ENCODE measurements at regions not wholly inside any gene's neighbourhood (a gene's known extent, or its start where the extent isn't known, plus 50 kb on each side); places are given as distances from the start of the nearest gene placed in this dataset.

GRCh38 chr11:33978376-33978775, 73.2 kb upstream of the CAPRIN1 start:
- DNase-seq (ENCODE audit: extremely low read depth in 1 of 4, low spot score in 3 of 4) (no peak), FAIRE-seq (no peak), ATAC-seq (no peak)
- H3K9ac ChIP-seq (ENCODE audit: insufficient read depth in 1 of 2, low read depth in 2 of 2, low read length in 2 of 2), result no peak overlapping the region
- H3K9me1 ChIP-seq (ENCODE audit: control insufficient read depth, insufficient read depth, low read length), result no peaks in the 10 kb centered on the region
- POLR2A ChIA-PET, result interaction anchor here (1.4 kb wide), 1 partner anchor 115 kb away, joined by 3 read pairs; no protein-coding TSS in a partner anchor
- BruUV-seq (replicated peaks), result no TSS peak
- no peak overlapping the region for H3K27ac ChIP-seq (ENCODE audit: extremely low read depth, low read depth, low read length)
- H3K27me3 ChIP-seq (ENCODE audit: control insufficient read depth in 2 of 2, insufficient read depth in 2 of 2, low read length in 2 of 2), result no peaks in the 10 kb centered on the region
- H3K4me3 ChIP-seq, result no peak overlapping the region
- H2AFZ ChIP-seq (ENCODE audit: low read depth, low read length), result no peak overlapping the region
- H3K79me2 ChIP-seq (ENCODE audit: control insufficient read depth, insufficient read depth, low read length), result no peaks in the 10 kb centered on the region
- CTCF ChIA-PET (ENCODE audit: low intra/inter-chr PET ratio), result no interaction called here
- H3K9me3 ChIP-seq (replicated peaks; ENCODE audit: control insufficient read depth, insufficient read depth, low read depth, low read length), result no peaks in the 10 kb centered on the region
- TF ChIP-seq BRCA1 (IDR thresholded peaks at IDR 0.05) (no peak), BRCA1 (CRISPR knock-in tag; IDR thresholded peaks at IDR 0.05) (no peak), RNF2 (IDR thresholded peaks at IDR 0.05) (no peak)
- intact Hi-C loops (cut with micrococcal nuclease), result no loop called here
- H3K36me3 ChIP-seq (ENCODE audit: control insufficient read depth, insufficient read depth, low read length), result no peaks in the 10 kb centered on the region
- no peak overlapping the region for H3K4me2 ChIP-seq (ENCODE audit: insufficient read depth, low read length)
- WGBS (ENCODE audit: insufficient coverage, low coverage, missing lambda C conversion rate), result 22% methylated on average over 6 of the region's 6 CpGs
- H3K4me1 ChIP-seq (replicated peaks in 1 of 2; ENCODE audit: control insufficient read depth in 2 of 2, insufficient read depth in 2 of 2, low read length in 2 of 2), result no peaks in the 10 kb centered on the region; a peak in 1 of 5 replicates
- in situ Hi-C loops (cut with MboI), result no loop called here
- no peaks in the 10 kb centered on the region; the same call in 1 of the 2 replicates for H4K20me1 ChIP-seq (replicated peaks; ENCODE audit: control insufficient read depth, insufficient read depth, low read length)

GRCh38 chr11:33977676-33978075, 73.9 kb upstream of the CAPRIN1 start:
- no peaks in the 10 kb centered on the region; the same call in 1 of the 2 replicates for H4K20me1 ChIP-seq (replicated peaks; ENCODE audit: control insufficient read depth, insufficient read depth, low read length)
- no peak overlapping the region for H2AFZ ChIP-seq (ENCODE audit: low read depth, low read length)
- H3K4me1 ChIP-seq (replicated peaks in 1 of 2; ENCODE audit: control insufficient read depth in 2 of 2, insufficient read depth in 2 of 2, low read length in 2 of 2), result no peaks in the 10 kb centered on the region; a peak in 1 of 5 replicates
- WGBS (ENCODE audit: insufficient coverage, low coverage, missing lambda C conversion rate), result 89% methylated on average over 4 of the region's 4 CpGs
- H3K9me1 ChIP-seq (ENCODE audit: control insufficient read depth, insufficient read depth, low read length), result no peaks in the 10 kb centered on the region
- intact Hi-C loops (cut with micrococcal nuclease), result no loop called here
- no peak overlapping the region for H3K27ac ChIP-seq (ENCODE audit: extremely low read depth, low read depth, low read length)
- H3K27me3 ChIP-seq (ENCODE audit: control insufficient read depth in 2 of 2, insufficient read depth in 2 of 2, low read length in 2 of 2), result no peaks in the 10 kb centered on the region
- DNase-seq (ENCODE audit: extremely low read depth in 1 of 4, low spot score in 3 of 4) (no peak), ATAC-seq (no peak), FAIRE-seq (no peak)
- in situ Hi-C loops (cut with MboI), result no loop called here
- no peak overlapping the region for H3K4me2 ChIP-seq (ENCODE audit: insufficient read depth, low read length)
- BruUV-seq (replicated peaks), result no TSS peak
- H3K9ac ChIP-seq (ENCODE audit: insufficient read depth in 1 of 2, low read depth in 2 of 2, low read length in 2 of 2), result no peak overlapping the region
- ChIA-PET CTCF (ENCODE audit: low intra/inter-chr PET ratio) (interaction anchor here (1.2 kb wide), 1 partner anchor 381 kb away, joined by 3 read pairs; no protein-coding TSS in a partner anchor), POLR2A (interaction anchor here (0.8 to 1.4 kb wide), 2 partner anchors 90 to 114 kb away, joined by 3 read pairs; no protein-coding TSS in a partner anchor)
- no peaks in the 10 kb centered on the region for H3K9me3 ChIP-seq (replicated peaks; ENCODE audit: control insufficient read depth, insufficient read depth, low read depth, low read length)
- no peaks in the 10 kb centered on the region for H3K36me3 ChIP-seq (ENCODE audit: control insufficient read depth, insufficient read depth, low read length)
- no peak overlapping the region for H3K4me3 ChIP-seq
- no peaks in the 10 kb centered on the region for H3K79me2 ChIP-seq (ENCODE audit: control insufficient read depth, insufficient read depth, low read length)
- TF ChIP-seq ZNF133 (CRISPR knock-in tag; IDR thresholded peaks at IDR 0.05) (no peak), ZHX1 (conservative IDR thresholded peaks at IDR 0.05; ENCODE audit: low read length) (no peak), HDAC3 (IDR thresholded peaks at IDR 0.05; ENCODE audit: borderline replicate concordance, partially characterized antibody) (no peak), ZNF584 (CRISPR knock-in tag; IDR thresholded peaks at IDR 0.05; ENCODE audit: low read depth) (no peak), IFI16 (CRISPR knock-in tag; IDR thresholded peaks at IDR 0.05) (no peak), PATZ1 (CRISPR knock-in tag; IDR thresholded peaks at IDR 0.05; ENCODE audit: borderline replicate concordance) (no peak), RUNX1 (IDR thresholded peaks at IDR 0.05; ENCODE audit: low read depth) (no peak), PHB (CRISPR knock-in tag; IDR thresholded peaks at IDR 0.05) (no peak), MEIS2 (IDR thresholded peaks at IDR 0.05; ENCODE audit: partially characterized antibody) (no peak), PTBP1 (IDR thresholded peaks at IDR 0.05; ENCODE audit: low read depth, low read length) (no peak), MTF1 (CRISPR knock-in tag; IDR thresholded peaks at IDR 0.05; ENCODE audit: borderline replicate concordance) (no peak)

All from K562 (cell line).